ENCODE measurements at regions not wholly inside any gene's neighbourhood (a gene's known extent, or its start where the extent isn't known, plus 50 kb on each side); places are given as distances from the start of the nearest gene placed in this dataset.
A peak's percentile ranks its signal among the peaks of the same experiment; 100 is the strongest.

GRCh38 chr4:123298801-123299200 lies 97.8 kb upstream of the SPRY1 start:
- no peak for DNase-seq
- no peaks in the 10 kb centered on the region for H3K27me3 Mint-ChIP-seq
- peaks cover 0 to 23% of the 10 kb centered on the region in 2 donors for H3K36me3 Mint-ChIP-seq
- H3K4me1 Mint-ChIP-seq, result peaks cover 0 to 6% (median under 1%) of the 10 kb centered on the region in 3 donors
- H3K4me3 Mint-ChIP-seq, result no peak overlapping the region
- peaks cover 0 to 7% (median 4%) of the 10 kb centered on the region in 7 donors for H3K9me3 Mint-ChIP-seq
- no peak for ATAC-seq (ENCODE audit: low read depth in 2 of 2)
- no peak overlapping the region for H3K27ac Mint-ChIP-seq

GRCh38 chr4:123299212-123299691 lies 97.3 kb upstream of the SPRY1 start:
- peaks cover 0 to 5% (median 2%) of the 10 kb centered on the region in 7 donors for H3K9me3 Mint-ChIP-seq
- peaks cover 0 to 20% of the 10 kb centered on the region in 2 donors for H3K36me3 Mint-ChIP-seq
- H3K27ac Mint-ChIP-seq, result no peak overlapping the region
- DNase-seq (no peak), ATAC-seq (ENCODE audit: low read depth in 2 of 2) (no peak)
- no peak overlapping the region for H3K4me3 Mint-ChIP-seq
- H3K4me1 Mint-ChIP-seq, result peaks cover 0 to 10% (median 5%) of the 10 kb centered on the region in 3 donors
- no peaks in the 10 kb centered on the region for H3K27me3 Mint-ChIP-seq

- Mint-ChIP-seq H3K36me3 (peaks cover 0 to 11% of the 10 kb centered on the region in 2 donors), H3K4me3 (no peak overlapping the region), H3K4me1 (peaks cover 0 to 12% (median 5%) of the 10 kb centered on the region in 3 donors), H3K9me3 (peaks cover 0 to 5% (median 2%) of the 10 kb centered on the region in 7 donors), H3K27me3 (no peaks in the 10 kb centered on the region), H3K27ac (no peak overlapping the region)
- ATAC-seq (ENCODE audit: low read depth in 2 of 2) (no peak), DNase-seq (no peak)
These were observed 96.2 kb upstream of the SPRY1 start for GRCh38 chr4:123300222-123301039.

- peaks cover 0 to 9% of the 10 kb centered on the region in 2 donors for H3K36me3 Mint-ChIP-seq
- ATAC-seq (ENCODE audit: low read depth in 2 of 2), result no peak
- H3K4me1 Mint-ChIP-seq, result peaks cover 0 to 12% (median 5%) of the 10 kb centered on the region in 3 donors
These were observed 94.7 kb upstream of the SPRY1 start for GRCh38 chr4:123301923-123302322.

GRCh38 chr4:123304151-123304964 lies 92.2 kb upstream of the SPRY1 start:
- peaks cover 0 to 7% (median 6%) of the 10 kb centered on the region in 3 donors for H3K4me1 Mint-ChIP-seq
- H3K9me3 Mint-ChIP-seq, result no peaks in the 10 kb centered on the region
- H3K36me3 Mint-ChIP-seq, result peaks cover 9 to 15% of the 10 kb centered on the region in 2 donors
- H3K27me3 Mint-ChIP-seq, result no peaks in the 10 kb centered on the region
- peak overlapping the region in 1 of 8 donors; percentile 58 for H3K4me3 Mint-ChIP-seq
- ATAC-seq (ENCODE audit: low read depth in 2 of 2), result peak in 1 of 2 donors; percentile 48
- no peak for DNase-seq
- peak overlapping the region in 3 of 6 donors; percentile 33 to 81 (median 36) for H3K27ac Mint-ChIP-seq

More at GRCh38 chr4:123301923-123302322, 94.7 kb upstream of the SPRY1 start:
- no peak overlapping the region for H3K4me3 Mint-ChIP-seq
- DNase-seq, result no peak
- H3K27ac Mint-ChIP-seq, result peak overlapping the region in 1 of 6 donors; percentile 39
- peaks cover 0 to 5% (median 2%) of the 10 kb centered on the region in 7 donors for H3K9me3 Mint-ChIP-seq
- H3K27me3 Mint-ChIP-seq, result no peaks in the 10 kb centered on the region

- H3K4me3 Mint-ChIP-seq, result no peak overlapping the region
- peaks cover 0 to 7% (median 6%) of the 10 kb centered on the region in 3 donors for H3K4me1 Mint-ChIP-seq
- ATAC-seq (ENCODE audit: low read depth in 2 of 2), result no peak
- DNase-seq, result no peak
- no peaks in the 10 kb centered on the region for H3K9me3 Mint-ChIP-seq
- no peaks in the 10 kb centered on the region for H3K27me3 Mint-ChIP-seq
- peaks cover 9 to 15% of the 10 kb centered on the region in 2 donors for H3K36me3 Mint-ChIP-seq
- peak overlapping the region in 1 of 6 donors; percentile 23 for H3K27ac Mint-ChIP-seq
These were observed 90.9 kb upstream of the SPRY1 start for GRCh38 chr4:123305736-123306135.

- ATAC-seq (ENCODE audit: low read depth in 2 of 2) (no peak), DNase-seq (no peak)
- Mint-ChIP-seq H3K27me3 (no peaks in the 10 kb centered on the region), H3K36me3 (peaks cover 9 to 15% of the 10 kb centered on the region in 2 donors), H3K4me3 (no peak overlapping the region), H3K27ac (no peak overlapping the region), H3K9me3 (no peaks in the 10 kb centered on the region), H3K4me1 (peaks cover 0 to 7% (median 6%) of the 10 kb centered on the region in 3 donors)
These were observed 89.8 kb upstream of the SPRY1 start for GRCh38 chr4:123306769-123307168.

GRCh38 chr4:123308667-123309066 lies 87.9 kb upstream of the SPRY1 start:
- H3K4me3 Mint-ChIP-seq, result no peak overlapping the region
- no peaks in the 10 kb centered on the region for H3K27me3 Mint-ChIP-seq
- peaks cover 0 to 7% (median 6%) of the 10 kb centered on the region in 3 donors for H3K4me1 Mint-ChIP-seq
- ATAC-seq (ENCODE audit: low read depth in 2 of 2) (no peak), DNase-seq (no peak)
- peaks cover 9 to 23% of the 10 kb centered on the region in 2 donors for H3K36me3 Mint-ChIP-seq
- no peaks in the 10 kb centered on the region for H3K9me3 Mint-ChIP-seq
- H3K27ac Mint-ChIP-seq, result no peak overlapping the region

GRCh38 chr4:123312116-123312515 lies 84.5 kb upstream of the SPRY1 start:
- no peak overlapping the region for H3K27ac Mint-ChIP-seq
- ATAC-seq (ENCODE audit: low read depth in 2 of 2) (no peak), DNase-seq (no peak)
- H3K36me3 Mint-ChIP-seq, result peaks cover 9 to 16% of the 10 kb centered on the region in 2 donors
- peaks cover 0 to 3% (median 0%) of the 10 kb centered on the region in 3 donors for H3K4me1 Mint-ChIP-seq
- no peaks in the 10 kb centered on the region for H3K27me3 Mint-ChIP-seq
- no peak overlapping the region for H3K4me3 Mint-ChIP-seq
- no peaks in the 10 kb centered on the region for H3K9me3 Mint-ChIP-seq

GRCh38 chr4:123312951-123313592 lies 83.5 kb upstream of the SPRY1 start:
- Mint-ChIP-seq H3K27ac (peak overlapping the region in 1 of 6 donors; percentile 60), H3K36me3 (peaks cover 9 to 16% of the 10 kb centered on the region in 2 donors), H3K9me3 (no peaks in the 10 kb centered on the region), H3K4me1 (peaks cover 0 to 3% (median 0%) of the 10 kb centered on the region in 3 donors), H3K4me3 (no peak overlapping the region), H3K27me3 (no peaks in the 10 kb centered on the region)
- ATAC-seq (ENCODE audit: low read depth in 2 of 2) (no peak), DNase-seq (no peak)

- ATAC-seq (ENCODE audit: low read depth in 2 of 2) (no peak), DNase-seq (no peak)
- Mint-ChIP-seq H3K4me1 (peaks cover 0 to 5% (median 0%) of the 10 kb centered on the region in 3 donors), H3K9me3 (peaks cover 0 to 6% (median 4%) of the 10 kb centered on the region in 7 donors), H3K4me3 (no peak overlapping the region), H3K36me3 (peaks cover 7% of the 10 kb centered on the region in 2 donors), H3K27me3 (no peaks in the 10 kb centered on the region), H3K27ac (no peak overlapping the region)
These were observed 81.0 kb upstream of the SPRY1 start for GRCh38 chr4:123315617-123316016.

- peaks cover 17 to 21% of the 10 kb centered on the region in 2 donors for H3K36me3 Mint-ChIP-seq
- no peak for ATAC-seq (ENCODE audit: low read depth in 2 of 2)
- no peak for DNase-seq
- H3K27ac Mint-ChIP-seq, result peak overlapping the region in 1 of 6 donors; percentile 34
- peaks cover 4 to 19% (median 11%) of the 10 kb centered on the region in 7 donors for H3K9me3 Mint-ChIP-seq
- no peaks in the 10 kb centered on the region for H3K27me3 Mint-ChIP-seq
- peaks cover 0 to 5% (median 0%) of the 10 kb centered on the region in 3 donors for H3K4me1 Mint-ChIP-seq
- no peak overlapping the region for H3K4me3 Mint-ChIP-seq
These were observed 79.4 kb upstream of the SPRY1 start for GRCh38 chr4:123317211-123317610.

- Mint-ChIP-seq H3K36me3 (peaks cover 14 to 25% of the 10 kb centered on the region in 2 donors), H3K27ac (no peak overlapping the region), H3K9me3 (peaks cover 8 to 32% (median 16%) of the 10 kb centered on the region in 7 donors), H3K4me1 (peaks cover 0 to 8% (median 4%) of the 10 kb centered on the region in 3 donors), H3K27me3 (no peaks in the 10 kb centered on the region), H3K4me3 (no peak overlapping the region)
- DNase-seq, result no peak
- no peak for ATAC-seq (ENCODE audit: low read depth in 2 of 2)
These were observed 77.0 kb upstream of the SPRY1 start for GRCh38 chr4:123319639-123320038.

All from naive B cell (primary cell).